A673 (cell line): ENCODE measurements at regions not wholly inside any gene's neighbourhood (a gene's known extent, or its start where the extent isn't known, plus 50 kb on each side); places are given as distances from the start of the nearest gene placed in this dataset.

Source experiments
- EZH2 ChIP-seq: fragments of 200-600 bp; sonication (generic); IDR thresholded peaks from 2 replicates; pipeline ENCODE4 v1.6.1; 2017; ENCODE audit warnings: borderline replicate concordance, low read depth, mild to moderate bottlenecking, mixed read lengths, antibody characterized with exemption, low read length; ENCODE audit not compliant: poor library complexity, severe bottlenecking
- TF ChIP-seq, protein P1 (sequence below): fragments of 300-800, 200-600 bp; sonication (generic); conservative IDR thresholded peaks from 2 replicates; pipeline ENCODE4 v1.5.1; 2017; ENCODE audit warnings: low read depth, mild to moderate bottlenecking, antibody characterized with exemption, low read length, moderate library complexity, mixed read lengths

DNA sequence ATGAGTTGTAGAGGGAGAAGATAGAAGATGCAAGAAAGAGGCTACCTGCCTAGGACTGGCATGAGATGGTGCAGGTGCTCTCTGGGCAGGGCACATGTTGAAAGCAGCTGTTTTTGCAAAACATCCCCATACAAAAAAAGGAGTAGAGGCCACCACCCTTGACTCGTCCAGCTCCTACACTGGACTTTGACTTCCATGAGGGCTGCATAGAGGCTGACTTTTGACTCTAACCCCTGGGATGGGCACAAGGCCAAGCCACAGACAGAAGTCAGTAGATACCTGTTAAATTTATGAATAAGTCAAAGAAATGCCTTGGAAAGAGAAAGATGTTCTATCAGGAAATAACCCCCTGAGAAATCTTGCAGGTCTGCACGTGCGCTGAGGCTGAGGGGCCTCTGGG is 1139.1 kb upstream of the TMEM132C start:
- TF ChIP-seq, protein P1, sequence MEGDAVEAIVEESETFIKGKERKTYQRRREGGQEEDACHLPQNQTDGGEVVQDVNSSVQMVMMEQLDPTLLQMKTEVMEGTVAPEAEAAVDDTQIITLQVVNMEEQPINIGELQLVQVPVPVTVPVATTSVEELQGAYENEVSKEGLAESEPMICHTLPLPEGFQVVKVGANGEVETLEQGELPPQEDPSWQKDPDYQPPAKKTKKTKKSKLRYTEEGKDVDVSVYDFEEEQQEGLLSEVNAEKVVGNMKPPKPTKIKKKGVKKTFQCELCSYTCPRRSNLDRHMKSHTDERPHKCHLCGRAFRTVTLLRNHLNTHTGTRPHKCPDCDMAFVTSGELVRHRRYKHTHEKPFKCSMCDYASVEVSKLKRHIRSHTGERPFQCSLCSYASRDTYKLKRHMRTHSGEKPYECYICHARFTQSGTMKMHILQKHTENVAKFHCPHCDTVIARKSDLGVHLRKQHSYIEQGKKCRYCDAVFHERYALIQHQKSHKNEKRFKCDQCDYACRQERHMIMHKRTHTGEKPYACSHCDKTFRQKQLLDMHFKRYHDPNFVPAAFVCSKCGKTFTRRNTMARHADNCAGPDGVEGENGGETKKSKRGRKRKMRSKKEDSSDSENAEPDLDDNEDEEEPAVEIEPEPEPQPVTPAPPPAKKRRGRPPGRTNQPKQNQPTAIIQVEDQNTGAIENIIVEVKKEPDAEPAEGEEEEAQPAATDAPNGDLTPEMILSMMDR = no peak
- TF ChIP-seq EZH2 = no peak
